Fibroblast of skin of abdomen (primary cell): ENCODE measurements at regions not wholly inside any gene's neighbourhood (a gene's known extent, or its start where the extent isn't known, plus 50 kb on each side); places are given as distances from the start of the nearest gene placed in this dataset.
A peak's percentile ranks its signal among the peaks of the same experiment; 100 is the strongest.
"Not testable (repeated sequence)": the region's sequence is repeated elsewhere in the genome, so short reads cannot be mapped to it uniquely, and the experiment has no call there.

Experiments
- DNase-seq: peaks from one replicate; pipeline ENCODE4 v3.0.0-alpha.2; 2013

GRCh38 chr4:160365383-160365782 lies 1262.5 kb downstream of the RAPGEF2 start:
- DNase-seq: not testable (repeated sequence)

GRCh38 chr4:160370046-160370445 lies 1267.2 kb downstream of the RAPGEF2 start:
- DNase-seq: no peak

- peak; percentile 33 for DNase-seq
These were observed 1268.6 kb downstream of the RAPGEF2 start for GRCh38 chr4:160371446-160371845.

GRCh38 chr4:160372390-160372789 lies 1269.5 kb downstream of the RAPGEF2 start:
- DNase-seq: no peak

GRCh38 chr4:160373911-160374310 lies 1271.0 kb downstream of the RAPGEF2 start:
- no peak for DNase-seq

GRCh38 chr4:160375772-160376452 lies 1273.0 kb downstream of the RAPGEF2 start:
- DNase-seq: no peak

GRCh38 chr4:160386846-160387245 lies 1284.0 kb downstream of the RAPGEF2 start:
- no peak for DNase-seq

GRCh38 chr4:160399826-160400225 lies 1296.9 kb downstream of the RAPGEF2 start:
- DNase-seq: no peak

GRCh38 chr4:160403081-160403480 lies 1300.2 kb downstream of the RAPGEF2 start:
- DNase-seq: no peak

- DNase-seq: no peak
These were observed 1303.5 kb downstream of the RAPGEF2 start for GRCh38 chr4:160406263-160406825.

- DNase-seq: no peak
These were observed 1311.6 kb downstream of the RAPGEF2 start for GRCh38 chr4:160414496-160414895.

- peak; percentile 2 for DNase-seq
These were observed 1321.1 kb downstream of the RAPGEF2 start for GRCh38 chr4:160423879-160424451.

- DNase-seq: no peak
These were observed 1323.4 kb downstream of the RAPGEF2 start for GRCh38 chr4:160426233-160426632.

GRCh38 chr4:160450876-160451275 lies 1348.0 kb downstream of the RAPGEF2 start:
- no peak for DNase-seq

- not testable (repeated sequence) for DNase-seq
These were observed 1379.1 kb downstream of the RAPGEF2 start for GRCh38 chr4:160481696-160482690.

GRCh38 chr4:160485071-160485687 lies 1382.3 kb downstream of the RAPGEF2 start:
- DNase-seq: no peak

- DNase-seq: no peak
These were observed 1389.3 kb downstream of the RAPGEF2 start for GRCh38 chr4:160492181-160492580.

GRCh38 chr4:160493206-160493605 lies 1390.3 kb downstream of the RAPGEF2 start:
- no peak for DNase-seq

GRCh38 chr4:160495356-160495755 lies 1392.5 kb downstream of the RAPGEF2 start:
- no peak for DNase-seq

GRCh38 chr4:160498211-160498610 lies 1395.3 kb downstream of the RAPGEF2 start:
- no peak for DNase-seq

- no peak for DNase-seq
These were observed 1402.8 kb downstream of the RAPGEF2 start for GRCh38 chr4:160505724-160506123.

GRCh38 chr4:160510928-160511327 lies 1408.0 kb downstream of the RAPGEF2 start:
- peak; percentile 38 for DNase-seq
